GM04503 (cell line): ENCODE measurements at regions not wholly inside any gene's neighbourhood (a gene's known extent, or its start where the extent isn't known, plus 50 kb on each side); places are given as distances from the start of the nearest gene placed in this dataset.

Experiments
- DNase-seq: peaks from one replicate; pipeline ENCODE4 v3.0.0-alpha.2; 2012; ENCODE audit warnings: low read depth

DNA sequence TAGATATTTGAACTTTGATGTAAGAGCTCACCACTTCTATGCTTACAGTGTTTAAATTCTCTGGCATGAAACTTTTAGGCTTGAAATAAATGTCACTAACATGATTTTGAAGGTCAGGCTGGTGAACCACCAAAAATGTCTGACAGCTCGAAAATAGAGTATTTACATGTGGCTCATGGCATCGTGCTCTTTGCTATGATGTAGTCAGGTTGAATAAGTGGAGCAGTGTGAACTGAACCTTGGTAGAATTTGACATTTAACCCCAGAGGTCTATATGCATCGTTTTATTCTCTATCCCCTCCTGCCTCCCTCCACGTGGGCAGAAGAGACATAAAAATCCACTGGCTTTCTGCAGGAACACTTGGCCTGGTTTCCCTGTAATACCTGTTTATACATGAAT lies 369.7 kb upstream of the ATP2B1 start:
- DNase-seq, result no peak

DNA sequence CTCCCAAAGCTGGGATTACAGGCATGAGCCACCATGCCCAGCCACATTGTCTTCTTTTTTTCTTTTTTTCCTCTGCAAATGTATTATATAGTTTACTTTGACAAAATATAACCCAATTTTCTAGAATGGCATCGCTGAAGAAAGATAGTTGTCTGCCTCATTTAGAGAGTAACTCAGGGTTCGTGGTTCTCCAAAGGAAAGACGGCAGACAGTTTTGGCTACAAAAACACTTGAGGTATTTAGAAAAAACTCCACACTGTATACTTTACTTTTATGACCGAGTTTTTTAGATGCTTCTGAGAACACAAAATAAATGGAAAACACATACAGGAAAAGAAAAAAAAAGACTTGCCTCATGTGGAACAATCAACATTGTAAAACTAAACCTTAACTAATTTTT lies 369.1 kb upstream of the ATP2B1 start:
- no peak for DNase-seq

DNA sequence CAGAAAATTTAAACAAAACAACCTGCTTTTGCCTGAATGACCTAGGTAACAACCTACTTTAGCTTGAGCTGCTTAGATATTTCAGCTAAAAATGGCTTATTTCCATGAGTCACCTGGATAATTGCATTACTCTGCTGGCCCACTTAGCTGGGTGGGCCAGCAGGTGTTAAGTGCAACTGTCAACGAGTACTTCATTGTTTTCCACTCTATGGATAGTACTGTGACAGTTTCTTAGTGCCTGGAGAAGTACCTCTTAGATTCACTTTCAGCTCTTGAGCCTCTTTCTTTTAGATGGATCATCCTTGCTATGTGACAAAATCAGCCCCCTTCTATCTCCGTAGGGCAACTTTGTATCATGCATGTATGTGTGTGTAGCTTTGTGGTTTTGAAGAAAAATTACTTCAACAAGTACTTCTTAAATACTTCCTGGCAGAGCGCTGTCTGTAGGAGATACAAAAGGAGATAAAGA lies 368.2 kb upstream of the ATP2B1 start:
- no peak for DNase-seq

DNA sequence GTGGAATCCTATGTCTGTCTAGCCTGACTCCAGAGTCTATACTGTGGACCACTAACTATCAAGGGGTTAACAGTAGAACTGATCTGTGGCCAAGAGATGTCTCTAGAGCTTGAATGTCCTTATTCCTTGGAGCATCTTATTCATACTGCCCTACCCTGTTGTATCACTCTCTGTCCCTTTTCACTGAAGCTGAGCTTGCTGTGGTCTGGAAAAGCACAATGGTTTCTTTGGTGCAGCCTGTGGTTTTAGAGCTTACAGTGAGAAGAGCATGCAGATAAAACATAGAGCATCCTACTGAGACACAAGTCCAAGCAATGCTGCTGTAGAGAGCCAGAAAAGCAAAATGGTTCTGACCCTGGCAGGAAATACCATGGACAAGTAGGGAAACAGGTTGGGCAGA lies 367.0 kb upstream of the ATP2B1 start:
- DNase-seq, result no peak

DNA sequence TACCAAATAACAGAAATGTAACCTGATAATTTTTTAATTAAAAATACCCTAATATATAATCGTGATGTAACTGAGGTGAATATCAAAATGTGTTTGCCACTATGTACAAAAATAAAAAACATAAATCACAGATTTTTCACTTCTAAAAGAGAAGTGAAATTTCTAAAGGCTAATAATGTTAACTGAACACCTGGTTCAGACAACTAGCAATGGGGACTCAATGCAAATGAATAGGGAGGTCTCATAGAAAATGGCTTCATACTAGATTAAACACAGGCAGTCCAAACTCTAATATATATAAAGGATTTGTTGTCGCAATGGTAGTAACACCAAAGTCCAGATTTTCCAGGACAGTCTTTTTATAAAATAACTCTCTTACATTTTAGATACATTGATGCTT lies 365.4 kb upstream of the ATP2B1 start:
- DNase-seq, result no peak

DNA sequence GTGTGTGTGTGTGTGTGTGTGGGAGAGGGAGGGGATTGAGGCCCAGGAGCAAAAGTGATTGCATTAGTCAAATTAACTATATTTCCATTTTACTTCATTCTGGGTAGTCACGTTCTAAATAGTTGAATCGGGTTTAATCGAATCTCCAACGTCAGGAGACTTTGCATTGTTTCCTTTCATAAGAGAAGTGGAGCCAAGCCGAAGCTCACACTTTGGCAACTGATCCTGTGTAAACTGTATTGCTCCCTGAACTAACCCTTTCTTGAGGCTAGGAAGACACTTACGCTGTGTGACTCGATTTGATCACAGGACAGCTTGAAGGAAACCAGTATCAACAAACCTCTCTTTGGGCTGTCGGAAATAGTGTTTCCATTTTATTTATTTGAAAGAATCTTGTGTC lies 363.4 kb upstream of the ATP2B1 start:
- DNase-seq, result no peak

DNA sequence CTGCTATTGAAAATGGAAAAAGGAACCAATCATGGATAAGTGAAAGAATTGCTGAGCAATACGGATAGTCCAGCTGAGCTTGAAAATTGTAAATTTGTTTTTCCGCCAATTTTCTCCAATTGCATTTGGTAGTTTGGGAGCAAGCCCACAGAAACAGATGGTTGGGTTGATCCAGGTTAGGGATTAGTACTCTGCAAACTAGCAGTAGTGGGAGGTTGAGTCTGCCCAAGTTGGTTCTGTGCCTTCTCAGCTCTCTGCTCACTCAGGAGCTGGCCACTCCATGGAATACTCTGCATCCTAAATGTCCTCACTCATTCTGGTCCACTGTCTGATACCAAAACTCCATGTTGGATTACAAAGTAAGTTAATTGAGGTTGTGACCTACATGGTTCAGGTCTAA lies 361.1 kb upstream of the ATP2B1 start:
- no peak for DNase-seq

DNA sequence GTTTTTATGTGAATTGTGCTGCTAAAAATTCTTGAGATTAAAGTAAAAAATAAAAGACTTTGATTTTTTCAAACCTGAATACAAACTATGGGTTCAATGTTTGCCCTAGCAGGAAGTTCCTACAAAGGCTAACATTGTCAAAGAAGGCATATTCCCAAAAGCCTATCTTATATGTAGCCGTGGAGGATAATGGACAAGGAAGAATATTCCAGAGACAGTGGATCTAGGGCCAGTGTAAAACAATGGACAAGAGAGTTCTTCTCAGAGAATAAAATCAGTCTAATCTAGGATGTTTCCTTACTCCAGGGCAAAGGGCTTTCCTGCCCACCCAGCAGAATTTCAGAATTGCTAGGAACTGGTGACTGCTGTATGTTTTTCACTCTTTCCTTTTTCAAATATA lies 359.2 kb upstream of the ATP2B1 start:
- no peak for DNase-seq

DNA sequence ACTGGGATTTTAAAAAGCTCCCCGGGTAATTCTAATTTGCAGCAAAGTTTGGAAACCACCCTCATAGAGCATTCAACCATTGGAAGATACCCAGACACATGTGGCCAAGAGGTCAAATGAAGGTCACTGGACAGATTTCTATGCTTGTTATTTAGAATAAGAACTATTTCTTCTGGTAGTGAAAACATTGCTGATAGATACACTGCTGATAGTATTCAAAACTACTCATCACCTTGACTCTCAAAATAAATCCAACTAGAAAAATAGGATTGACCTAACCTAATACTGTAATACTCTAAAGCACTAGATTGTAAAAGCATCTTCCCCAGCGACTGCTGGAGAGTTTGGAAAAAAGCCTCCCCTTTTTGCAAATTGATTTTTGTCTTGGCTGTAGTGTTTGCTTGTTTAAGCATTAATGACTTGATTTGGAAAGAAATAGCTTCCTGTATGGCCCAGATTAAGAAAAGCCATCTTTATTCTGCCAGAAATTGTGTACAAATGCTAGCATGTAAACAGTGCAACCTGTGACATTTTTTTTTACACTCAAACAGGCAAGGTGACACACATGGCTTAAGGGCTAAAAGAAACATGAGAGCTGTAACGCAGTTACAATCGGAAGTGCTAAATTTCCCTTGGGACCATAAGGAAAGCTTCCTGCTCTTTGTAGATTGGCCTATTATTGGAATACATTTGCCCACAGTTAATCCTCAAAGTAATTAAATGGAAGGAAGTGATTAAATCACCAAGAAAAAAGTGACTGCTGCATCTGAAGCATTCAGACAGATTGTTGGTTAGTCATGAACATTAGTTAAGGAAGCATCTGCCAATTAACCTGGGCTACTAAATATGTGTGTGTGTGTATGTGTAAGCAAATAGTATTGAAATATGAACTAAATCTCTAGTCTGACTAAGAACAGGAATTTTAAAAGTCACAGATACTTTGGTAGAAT lies 356.5 kb upstream of the ATP2B1 start:
- DNase-seq, result no peak

DNA sequence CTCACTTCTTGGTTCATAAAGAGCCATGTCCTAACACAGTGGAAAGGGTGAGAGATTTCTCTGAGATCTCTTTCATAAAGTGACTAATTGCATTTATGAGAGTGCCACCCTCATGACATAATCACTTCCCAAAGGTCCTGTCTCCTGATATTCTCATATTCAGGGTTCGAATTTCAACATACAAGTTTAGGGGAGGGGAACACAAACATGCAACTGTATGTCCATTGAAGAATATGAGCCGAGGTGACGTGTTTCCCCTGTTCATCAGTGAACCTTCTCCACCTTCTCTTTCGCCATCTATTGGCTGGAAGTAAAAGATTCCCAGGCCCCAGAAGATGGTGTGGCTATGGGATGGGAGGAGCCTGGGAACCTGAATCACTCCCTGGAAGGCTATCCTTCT lies 354.2 kb upstream of the ATP2B1 start:
- DNase-seq, result no peak

DNA sequence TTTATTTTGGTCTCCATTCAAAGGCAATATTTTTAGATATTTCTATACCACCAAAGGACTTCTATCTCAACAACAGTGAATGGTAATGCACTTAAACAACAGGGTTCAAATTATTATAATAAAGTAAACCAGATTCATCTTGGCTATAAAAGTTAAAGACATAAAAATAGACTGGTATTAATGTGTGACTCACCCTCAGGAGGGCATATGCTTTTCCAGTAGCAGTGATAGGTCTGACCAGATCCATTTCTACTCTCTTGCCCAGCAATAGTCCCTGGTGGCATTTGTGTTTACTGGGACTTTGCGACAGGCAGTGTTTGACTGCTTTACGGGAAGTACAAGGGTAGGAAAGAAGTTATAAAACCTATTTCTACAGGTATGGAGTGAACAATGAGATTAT lies 353.2 kb upstream of the ATP2B1 start:
- no peak for DNase-seq

DNA sequence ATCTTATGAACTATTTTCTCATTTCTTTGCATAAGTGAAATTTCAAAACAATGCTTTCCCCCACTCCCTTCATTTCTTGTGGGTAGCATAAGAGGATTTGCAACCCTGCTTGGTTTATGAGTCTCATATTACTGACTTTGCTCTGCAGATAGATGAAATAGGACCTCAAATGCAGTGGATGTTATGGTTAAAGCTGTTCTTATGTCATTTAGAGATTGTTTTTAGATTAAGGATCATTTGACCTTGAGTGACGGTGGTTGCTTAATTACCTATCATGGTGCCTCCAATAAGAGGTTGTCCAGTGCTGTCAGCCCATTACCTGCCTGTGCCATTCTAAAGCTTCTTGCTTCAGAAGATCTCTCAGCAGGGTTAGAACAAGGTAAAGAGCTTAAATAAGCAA lies 351.4 kb upstream of the ATP2B1 start:
- DNase-seq, result no peak

DNA sequence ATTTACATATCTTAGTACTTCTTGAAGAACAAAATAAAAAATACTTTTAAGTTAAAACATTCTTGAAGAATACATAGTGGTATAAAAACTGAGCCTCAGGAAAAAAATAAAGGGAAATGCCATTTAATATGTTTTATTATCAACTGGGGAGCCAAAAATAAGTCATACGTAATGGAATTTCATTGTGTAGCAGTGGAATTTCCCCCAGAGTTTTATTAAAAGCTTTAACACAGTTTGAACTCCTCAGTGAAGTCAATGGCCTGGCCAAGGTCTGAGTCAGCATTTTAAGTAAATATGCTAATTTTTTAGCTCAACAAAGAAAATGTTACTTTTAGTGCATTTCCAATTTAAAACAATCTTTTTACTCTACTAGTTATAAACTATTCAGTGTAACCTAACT lies 350.1 kb upstream of the ATP2B1 start:
- DNase-seq, result peak; percentile 66

DNA sequence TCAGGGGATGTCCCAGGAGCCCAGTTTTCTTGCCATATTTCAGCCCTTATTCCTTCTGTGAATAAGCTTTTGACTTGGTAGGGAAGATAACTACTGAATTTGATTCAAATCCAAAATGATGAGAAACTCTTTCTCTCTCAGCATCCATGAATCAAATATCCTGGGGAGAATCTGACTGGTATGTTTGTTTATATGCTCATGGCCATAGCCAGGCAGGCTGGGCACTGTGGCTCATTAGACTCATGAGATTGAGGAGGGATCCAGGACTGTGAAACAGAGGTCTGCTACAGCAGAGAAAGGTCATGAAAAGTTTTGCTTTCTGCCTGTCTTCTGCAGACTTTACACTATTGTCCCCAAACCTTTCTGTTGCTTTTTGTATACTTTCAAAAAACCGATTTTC lies 346.4 kb upstream of the ATP2B1 start:
- no peak for DNase-seq

DNA sequence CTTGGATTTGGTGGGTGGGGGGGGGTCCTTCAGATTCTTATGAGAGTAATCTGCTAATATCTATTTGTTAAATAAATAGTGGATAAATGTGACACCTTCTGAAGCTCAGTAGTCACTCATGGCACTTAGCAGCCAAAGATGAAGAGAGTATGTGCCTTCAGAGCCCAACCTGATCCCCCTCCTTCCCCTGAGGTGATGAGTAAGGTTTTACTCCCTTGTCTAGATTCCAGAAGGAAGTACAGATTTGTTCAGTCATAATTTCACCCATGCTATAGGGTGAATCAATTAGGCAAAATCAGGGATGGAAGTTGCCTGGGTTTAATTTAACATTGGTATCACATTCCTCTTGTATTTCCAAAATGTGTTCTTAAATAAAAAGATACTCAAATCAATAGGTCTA lies 340.3 kb upstream of the ATP2B1 start:
- DNase-seq, result no peak

DNA sequence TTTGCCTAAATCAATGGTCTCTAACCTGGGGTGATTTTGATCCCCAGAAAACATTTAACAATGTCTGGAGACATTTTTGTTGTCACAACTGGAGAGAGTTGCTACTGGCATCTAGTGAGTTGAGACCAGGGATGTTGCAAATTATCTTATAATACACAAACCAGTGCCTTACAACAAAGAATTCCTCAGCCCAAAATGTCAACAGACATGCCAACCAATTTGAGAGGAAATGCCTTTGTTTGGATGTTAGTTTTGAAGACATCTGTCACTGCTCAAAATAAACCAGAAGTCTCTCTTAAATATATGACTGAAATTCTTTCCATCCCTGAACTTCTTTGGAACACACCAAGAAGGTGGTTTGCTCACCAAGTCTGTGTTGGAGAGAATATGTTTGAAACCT lies 336.9 kb upstream of the ATP2B1 start:
- DNase-seq, result no peak

DNA sequence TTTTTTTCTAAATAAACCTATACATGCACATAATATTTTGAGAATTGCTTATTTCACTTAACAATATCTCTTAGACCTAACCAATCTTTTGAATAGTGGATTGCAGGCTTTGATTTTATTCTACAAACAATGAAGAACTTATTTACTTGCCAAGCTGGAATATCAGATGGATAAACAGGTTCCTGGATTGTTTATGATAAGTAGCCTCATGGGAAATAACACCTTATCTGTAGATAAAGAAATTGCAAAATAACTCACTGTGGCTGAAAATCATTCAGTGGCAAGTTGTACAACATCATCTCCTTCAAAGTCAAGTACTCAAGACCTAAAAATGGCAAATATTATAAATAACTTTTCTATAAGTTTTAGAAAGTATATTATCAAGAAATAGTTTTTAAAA lies 335.4 kb upstream of the ATP2B1 start:
- no peak for DNase-seq

DNA sequence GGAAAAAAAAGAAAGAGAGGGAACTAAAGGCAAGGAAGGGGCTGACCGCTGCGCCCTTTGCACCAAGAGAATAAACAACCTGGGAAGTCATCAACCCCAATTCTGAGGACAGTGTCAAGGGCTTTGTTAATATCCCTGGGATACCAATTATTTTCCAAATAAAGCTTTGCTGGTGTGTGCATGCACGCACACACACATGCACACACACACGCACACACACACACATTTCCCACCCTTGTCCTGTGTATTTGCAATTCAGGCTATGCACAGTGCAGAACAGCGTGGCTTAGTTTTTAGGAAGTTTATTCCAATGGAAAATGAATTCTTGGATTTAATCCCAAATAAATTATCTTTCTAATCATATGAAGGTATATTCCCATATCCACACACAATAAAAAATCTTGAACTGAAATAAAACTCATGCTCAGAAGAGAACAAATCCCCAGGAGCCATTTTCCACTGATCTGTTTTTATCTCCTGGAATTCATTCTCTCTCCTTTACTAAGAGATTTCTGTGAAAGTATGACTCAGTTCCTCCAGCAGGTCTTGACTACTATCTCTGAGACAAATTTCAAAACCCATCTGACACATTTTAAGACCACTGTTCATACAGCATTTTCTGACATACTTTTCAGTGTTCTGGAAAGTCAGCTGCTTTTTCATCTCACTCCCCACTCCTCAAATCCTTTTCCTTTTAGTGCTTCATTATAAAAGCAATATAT lies 334.4 kb upstream of the ATP2B1 start:
- no peak for DNase-seq

DNA sequence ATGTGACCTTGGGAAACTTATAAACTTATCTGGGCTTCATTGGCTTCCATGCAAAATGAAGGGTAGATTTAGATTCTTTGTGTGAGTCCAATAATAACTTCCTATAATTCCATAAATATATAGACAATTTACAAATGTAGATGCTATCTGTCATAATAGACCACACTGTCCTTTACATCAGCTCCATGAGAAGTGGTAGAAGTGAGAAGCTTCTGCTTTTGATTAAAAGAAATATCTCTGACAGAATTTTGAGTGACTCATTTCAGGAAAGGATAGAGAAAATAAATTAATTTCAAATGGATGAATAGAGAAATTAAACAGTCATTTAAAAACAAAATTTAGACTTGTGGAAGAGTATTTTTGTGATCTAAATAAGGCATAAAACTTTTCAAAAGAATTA lies 329.7 kb upstream of the ATP2B1 start:
- no peak for DNase-seq

DNA sequence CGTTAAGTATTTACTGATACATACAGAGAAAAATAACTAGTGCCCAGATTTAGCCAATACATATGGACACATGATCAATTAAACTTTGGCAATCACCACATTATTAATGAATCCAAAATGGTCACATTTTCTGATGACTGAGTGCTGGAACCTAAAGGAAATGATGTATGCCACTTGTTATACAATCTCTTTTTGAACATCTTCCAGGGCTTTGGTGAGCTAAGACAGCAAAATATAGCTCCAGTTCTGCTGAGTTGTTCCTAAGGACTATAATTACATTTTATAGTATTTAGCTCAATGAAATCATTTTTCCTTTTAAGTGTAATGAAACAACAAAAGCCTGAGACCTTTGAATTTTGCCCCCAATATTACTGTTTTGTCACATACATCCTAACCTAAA lies 329.1 kb upstream of the ATP2B1 start:
- DNase-seq, result no peak

DNA sequence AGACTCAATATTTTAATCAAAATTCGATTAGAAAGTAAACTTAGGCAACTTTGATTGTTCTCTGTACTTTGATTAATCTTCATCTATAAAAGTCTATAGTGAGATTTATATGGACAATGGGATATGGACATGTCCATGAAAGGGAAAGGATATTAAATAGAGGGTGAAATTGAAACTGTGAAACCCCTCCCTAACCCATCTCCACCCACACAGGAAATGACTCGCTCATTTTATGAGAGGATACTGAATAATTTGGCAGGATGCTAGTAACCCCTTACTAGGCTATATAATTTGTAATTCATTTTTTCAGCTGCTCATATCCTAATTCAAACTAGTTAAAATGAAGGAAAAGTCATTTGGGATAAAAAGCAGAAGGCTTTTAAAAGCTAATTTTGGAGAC lies 328.0 kb upstream of the ATP2B1 start:
- DNase-seq, result no peak

DNA sequence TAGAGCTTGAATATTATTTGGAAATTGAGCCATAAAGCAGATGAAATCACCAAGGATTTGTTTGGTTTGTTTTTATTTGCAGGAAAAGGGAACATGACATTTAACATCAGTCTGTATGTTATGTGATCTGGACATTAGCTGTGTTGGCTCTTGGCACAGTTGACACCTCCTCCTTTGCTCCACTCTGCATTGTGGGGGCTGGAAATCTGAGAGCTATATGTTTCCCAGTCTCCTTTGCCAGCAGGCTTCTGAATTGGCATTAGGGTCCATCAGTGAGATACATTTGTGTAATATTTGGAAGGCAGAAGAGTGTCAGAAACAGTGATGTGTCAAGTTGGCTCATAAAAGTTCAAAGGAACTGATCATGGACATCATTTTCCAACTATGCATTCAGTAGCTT lies 322.1 kb upstream of the ATP2B1 start:
- no peak for DNase-seq

DNA sequence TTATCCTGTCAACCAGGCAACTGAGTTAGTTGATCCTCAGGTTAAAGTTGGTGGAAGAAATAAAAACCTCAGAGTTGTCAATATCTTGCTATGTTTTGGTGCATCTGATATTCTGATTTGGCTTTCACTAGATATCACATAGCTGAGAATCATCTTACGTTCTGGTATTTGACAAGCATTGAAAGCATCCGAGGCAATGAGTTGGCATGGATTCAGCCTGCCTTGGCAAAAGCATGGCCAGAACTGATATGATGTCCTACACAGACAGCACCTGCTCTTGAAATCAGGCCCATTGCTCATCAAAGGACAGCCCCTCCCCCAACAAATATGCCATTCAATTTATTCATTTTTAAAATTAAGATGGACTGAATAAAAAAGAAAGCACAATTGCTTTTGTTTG lies 320.7 kb upstream of the ATP2B1 start:
- no peak for DNase-seq

DNA sequence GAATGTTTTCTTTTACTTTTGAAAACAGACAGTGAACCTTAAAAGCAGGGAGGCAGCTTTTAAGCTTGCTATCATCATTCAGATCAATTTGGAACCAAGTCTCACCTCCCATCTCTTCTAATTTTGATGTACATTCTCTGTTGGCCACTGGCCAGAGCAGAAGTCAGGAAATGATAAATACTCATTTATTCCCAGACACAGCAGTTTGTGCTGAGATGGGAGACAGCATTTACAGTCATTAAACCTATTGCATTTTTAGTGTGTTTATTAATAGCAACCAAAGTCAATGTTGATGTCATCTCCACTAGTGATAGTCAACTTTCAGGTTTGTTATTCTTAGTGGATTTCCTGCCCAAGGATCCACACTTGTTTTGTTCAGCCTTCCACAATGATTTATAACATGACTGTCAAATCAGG lies 320.0 kb upstream of the ATP2B1 start:
- no peak for DNase-seq
